Colonic mucosa (tissue), 4 donors: ENCODE measurements at regions not wholly inside any gene's neighbourhood (a gene's known extent, or its start where the extent isn't known, plus 50 kb on each side); places are given as distances from the start of the nearest gene placed in this dataset.

Source experiments
- DNase-seq: peaks from one replicate; pipeline ENCODE4 v3.0.0-alpha.2; 2020
- H3K27ac ChIP-seq: fragments of 200-600 bp; one replicate; pipeline ENCODE4 v1.8.0; 2021
- H3K27me3 ChIP-seq: fragments of 200-600 bp; one replicate; pipeline ENCODE4 v1.8.0; 2021
- H3K36me3 ChIP-seq: fragments of 200-600 bp; one replicate; pipeline ENCODE4 v1.8.0; 2021
- H3K4me1 ChIP-seq: fragments of 200-600 bp; one replicate; pipeline ENCODE4 v1.8.0; 2021; ENCODE audit warnings: mild to moderate bottlenecking
- H3K4me3 ChIP-seq: fragments of 200-600 bp; one replicate; pipeline ENCODE4 v1.8.0; 2021
- H3K9ac ChIP-seq, 2 donors: one replicate each; pipeline ENCODE4 v1.7.0; 2013; ENCODE audit warnings: control low read depth in 2 of 2, low read depth in 2 of 2, low read length in 2 of 2
- H3K9me3 ChIP-seq: fragments of 200-600 bp; one replicate; pipeline ENCODE4 v1.8.0; 2021
- intact Hi-C: fragments of 100-400 bp; cut with DNase I; formaldehyde crosslinking; loops from one replicate; pipeline ENCODE4 v1.14.1; 2022
- TF ChIP-seq, protein P1 (sequence below): fragments of 200-600 bp; IDR thresholded peaks from one replicate; pipeline ENCODE4 v1.8.0; 2022; ENCODE audit warnings: antibody characterized with exemption, mild to moderate bottlenecking
- donor health status: healthy.
- donor health status: DM: no; HTN: no; CAD: no.
- donor health status: DM: no; HTN: no; CAD: no.

DNA sequence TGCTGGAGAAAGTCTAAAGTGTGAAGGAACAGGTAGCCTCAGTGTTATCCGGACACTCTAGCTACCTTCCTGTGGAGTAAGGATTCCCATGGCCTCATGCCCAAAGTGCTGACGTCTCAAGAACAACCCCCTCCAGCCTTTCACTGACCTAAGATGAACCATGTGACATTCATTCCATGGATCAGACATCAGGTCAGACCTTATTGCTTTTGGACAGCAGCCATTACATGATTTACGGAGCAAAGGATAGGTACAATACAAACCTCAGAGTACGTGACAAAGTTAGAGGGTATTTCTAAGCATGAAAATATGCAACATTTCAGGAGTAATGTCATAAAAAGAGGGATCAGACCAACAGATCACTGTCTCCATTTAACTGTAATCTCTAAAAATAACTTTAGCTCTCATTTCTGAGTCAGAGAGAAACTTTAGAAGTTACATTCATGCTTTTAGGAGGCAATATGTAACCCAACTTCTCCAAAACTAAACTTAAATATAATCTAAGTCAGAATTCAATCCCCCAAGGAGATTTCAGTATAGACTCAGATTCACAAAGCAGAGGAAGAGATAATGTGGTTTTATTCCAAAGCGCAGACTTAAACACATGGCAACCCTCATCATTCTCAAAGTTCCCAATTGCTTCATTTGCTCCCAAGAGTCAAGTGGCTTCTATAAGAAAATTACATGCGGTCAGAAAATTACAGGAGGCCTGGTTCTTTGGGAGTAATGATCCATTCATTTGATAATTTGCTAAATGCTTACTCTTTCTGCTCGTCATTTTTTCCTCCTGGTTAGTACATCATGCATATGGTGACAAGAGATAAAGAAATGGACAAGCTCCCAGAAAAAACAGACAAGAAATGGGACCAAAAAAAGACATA lies 280.4 kb downstream of the SETD4 start:
- H3K27me3 ChIP-seq: no peaks in the 10 kb centered on the region
- H3K9me3 ChIP-seq: no peaks in the 10 kb centered on the region
- H3K4me3 ChIP-seq: no peak overlapping the region
- no peak overlapping the region for H3K9ac ChIP-seq
- H3K36me3 ChIP-seq: no peaks in the 10 kb centered on the region
- DNase-seq: no peak
- no peaks in the 10 kb centered on the region for H3K4me1 ChIP-seq
- intact Hi-C loops: no loop called here
- no peak overlapping the region for H3K27ac ChIP-seq
- TF ChIP-seq, protein P1, sequence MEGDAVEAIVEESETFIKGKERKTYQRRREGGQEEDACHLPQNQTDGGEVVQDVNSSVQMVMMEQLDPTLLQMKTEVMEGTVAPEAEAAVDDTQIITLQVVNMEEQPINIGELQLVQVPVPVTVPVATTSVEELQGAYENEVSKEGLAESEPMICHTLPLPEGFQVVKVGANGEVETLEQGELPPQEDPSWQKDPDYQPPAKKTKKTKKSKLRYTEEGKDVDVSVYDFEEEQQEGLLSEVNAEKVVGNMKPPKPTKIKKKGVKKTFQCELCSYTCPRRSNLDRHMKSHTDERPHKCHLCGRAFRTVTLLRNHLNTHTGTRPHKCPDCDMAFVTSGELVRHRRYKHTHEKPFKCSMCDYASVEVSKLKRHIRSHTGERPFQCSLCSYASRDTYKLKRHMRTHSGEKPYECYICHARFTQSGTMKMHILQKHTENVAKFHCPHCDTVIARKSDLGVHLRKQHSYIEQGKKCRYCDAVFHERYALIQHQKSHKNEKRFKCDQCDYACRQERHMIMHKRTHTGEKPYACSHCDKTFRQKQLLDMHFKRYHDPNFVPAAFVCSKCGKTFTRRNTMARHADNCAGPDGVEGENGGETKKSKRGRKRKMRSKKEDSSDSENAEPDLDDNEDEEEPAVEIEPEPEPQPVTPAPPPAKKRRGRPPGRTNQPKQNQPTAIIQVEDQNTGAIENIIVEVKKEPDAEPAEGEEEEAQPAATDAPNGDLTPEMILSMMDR: no peak

DNA sequence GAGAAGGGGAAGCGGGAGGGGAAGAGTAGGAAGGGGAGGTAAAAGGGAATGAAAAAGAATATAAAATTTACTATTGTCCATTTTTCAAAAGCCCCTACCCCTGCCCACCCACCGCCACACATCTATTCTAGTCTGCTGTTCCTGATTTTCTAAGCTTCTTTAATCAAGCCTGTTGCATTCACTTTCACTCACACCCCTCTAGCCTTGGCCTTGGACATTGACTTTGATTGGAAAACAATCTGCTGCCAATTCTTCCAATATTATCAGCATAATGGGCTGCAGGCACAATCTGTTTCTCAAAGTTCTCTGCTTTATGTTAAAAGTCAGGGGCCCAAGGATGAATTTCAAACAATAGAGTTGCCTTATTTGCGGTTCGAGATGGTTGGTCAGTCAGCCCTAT lies 281.2 kb downstream of the SETD4 start:
- Histone ChIP-seq H3K4me1 (no peaks in the 10 kb centered on the region), H3K9me3 (no peaks in the 10 kb centered on the region), H3K9ac (no peak overlapping the region), H3K27ac (no peak overlapping the region), H3K27me3 (no peaks in the 10 kb centered on the region), H3K4me3 (no peak overlapping the region), H3K36me3 (no peaks in the 10 kb centered on the region)
- intact Hi-C loops: no loop called here
- DNase-seq: no peak
- TF ChIP-seq, protein P1: no peak

GRCh38 chr21:35777081-35777480 lies 283.2 kb downstream of the SETD4 start:
- no peak overlapping the region for H3K27ac ChIP-seq
- no peaks in the 10 kb centered on the region for H3K27me3 ChIP-seq
- no peaks in the 10 kb centered on the region for H3K36me3 ChIP-seq
- intact Hi-C loops: no loop called here
- TF ChIP-seq, protein P1: no peak
- no peak overlapping the region for H3K4me3 ChIP-seq
- H3K9me3 ChIP-seq: no peaks in the 10 kb centered on the region
- H3K9ac ChIP-seq: no peak overlapping the region
- H3K4me1 ChIP-seq: no peaks in the 10 kb centered on the region
- DNase-seq: no peak

- H3K27ac ChIP-seq: no peak overlapping the region
- H3K4me3 ChIP-seq: no peak overlapping the region
- intact Hi-C loops: no loop called here
- H3K27me3 ChIP-seq: no peaks in the 10 kb centered on the region
- no peak overlapping the region for H3K9ac ChIP-seq
- TF ChIP-seq, protein P1: no peak
- no peaks in the 10 kb centered on the region for H3K4me1 ChIP-seq
- H3K9me3 ChIP-seq: no peaks in the 10 kb centered on the region
- DNase-seq: no peak
- no peaks in the 10 kb centered on the region for H3K36me3 ChIP-seq
Measured at GRCh38 chr21:35775778-35776544, 284.4 kb downstream of the SETD4 start.

DNA sequence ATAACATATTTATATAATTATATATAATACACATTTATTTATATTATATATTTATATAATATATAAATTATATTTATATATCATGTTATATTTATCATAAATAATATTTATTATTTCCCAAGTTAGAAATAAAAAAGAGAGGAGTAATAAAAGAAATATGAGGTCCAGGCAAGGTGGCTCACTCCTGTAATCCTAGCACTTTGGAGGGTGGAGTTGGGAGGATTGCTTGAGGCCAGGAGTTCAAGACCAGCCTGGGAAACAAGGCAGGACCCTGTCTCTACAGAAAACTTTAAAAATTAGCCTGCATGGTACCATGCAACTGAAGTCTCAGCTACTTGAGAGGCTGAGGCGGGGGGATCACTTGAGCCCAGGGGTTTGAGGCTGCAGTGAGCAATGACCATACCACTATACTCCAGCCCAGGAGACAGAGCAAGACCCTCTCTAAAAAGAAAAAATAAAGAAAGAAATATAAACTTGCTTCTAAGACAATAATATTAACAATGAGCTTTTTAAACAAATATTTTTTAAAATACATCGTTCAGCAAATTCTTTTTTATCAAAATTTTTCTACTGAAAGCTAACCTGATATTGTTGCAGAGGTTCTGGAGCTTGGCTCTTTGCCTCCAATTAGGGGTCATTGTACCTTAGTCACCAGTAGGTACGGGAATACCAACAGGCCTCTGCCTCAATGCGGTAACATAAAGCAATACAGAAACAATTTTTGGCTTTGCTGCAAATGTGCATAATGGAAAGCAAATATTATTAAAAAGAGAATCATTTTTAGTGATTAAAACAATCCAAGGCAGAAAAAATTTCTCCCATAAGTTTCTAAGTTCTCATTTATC lies 290.0 kb downstream of the SETD4 start:
- Histone ChIP-seq H3K9ac (no peak overlapping the region), H3K27me3 (no peaks in the 10 kb centered on the region), H3K4me3 (no peak overlapping the region), H3K9me3 (no peaks in the 10 kb centered on the region), H3K36me3 (no peaks in the 10 kb centered on the region), H3K4me1 (no peaks in the 10 kb centered on the region), H3K27ac (no peak overlapping the region)
- intact Hi-C loops: no loop called here
- TF ChIP-seq, protein P1: no peak
- DNase-seq: no peak
